HG02938 (cell line): ENCODE measurements at regions not wholly inside any gene's neighbourhood (a gene's known extent, or its start where the extent isn't known, plus 50 kb on each side); places are given as distances from the start of the nearest gene placed in this dataset.

Experiments used
- ATAC-seq: cut with Tn5 transposase; IDR thresholded peaks from one replicate; pipeline ENCODE4 v1.9.1; 2021; ENCODE audit warnings: mild to moderate bottlenecking, moderate library complexity; ENCODE audit not compliant: unreplicated experiment

DNA sequence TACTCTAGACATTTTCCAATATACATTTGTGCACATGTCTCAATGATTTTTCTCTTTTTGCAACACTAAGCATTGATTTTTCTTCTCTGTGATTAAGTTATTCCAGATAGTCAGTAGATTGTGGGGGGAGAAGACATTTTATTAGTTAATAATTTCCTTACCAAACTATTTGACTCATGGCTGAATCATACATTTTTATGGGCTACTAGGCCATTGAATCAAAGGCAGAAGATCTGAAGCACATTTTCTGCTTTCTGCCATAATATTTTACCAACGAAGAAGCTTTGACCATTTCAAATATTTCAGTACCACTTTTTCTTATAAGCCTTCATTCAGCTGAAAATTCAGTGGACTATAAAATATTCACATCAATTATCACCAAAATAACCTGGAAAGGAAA is 175.6 kb downstream of the IRX2 start:
- ATAC-seq: no peak

GRCh38 chr5:2575292-2575691 is 176.2 kb downstream of the IRX2 start:
- no peak for ATAC-seq

GRCh38 chr5:2574155-2574554 is 177.3 kb downstream of the IRX2 start:
- ATAC-seq: no peak

DNA sequence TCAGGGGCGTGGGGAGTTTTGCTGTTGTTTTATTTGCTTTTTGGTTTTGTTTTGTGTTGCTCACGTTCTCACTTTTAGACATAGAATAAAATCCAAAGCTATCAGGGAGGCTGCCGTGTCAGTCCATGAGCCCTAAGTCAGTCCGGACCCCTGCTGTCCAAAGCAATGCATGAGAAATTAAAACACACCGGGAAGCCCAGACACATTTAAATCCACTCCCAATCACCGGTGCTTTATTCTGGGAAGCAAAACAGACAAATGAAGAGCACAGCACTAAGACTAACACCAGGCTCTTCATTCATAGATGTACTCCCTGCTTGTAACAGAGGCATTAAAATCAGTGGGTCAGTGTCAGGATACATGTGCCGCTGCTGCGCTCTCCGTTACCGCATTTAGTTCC is 180.9 kb downstream of the IRX2 start:
- ATAC-seq: no peak

- no peak for ATAC-seq
These were observed 181.5 kb downstream of the IRX2 start for GRCh38 chr5:2569774-2570542.

GRCh38 chr5:2569176-2569575 is 182.3 kb downstream of the IRX2 start:
- no peak for ATAC-seq

DNA sequence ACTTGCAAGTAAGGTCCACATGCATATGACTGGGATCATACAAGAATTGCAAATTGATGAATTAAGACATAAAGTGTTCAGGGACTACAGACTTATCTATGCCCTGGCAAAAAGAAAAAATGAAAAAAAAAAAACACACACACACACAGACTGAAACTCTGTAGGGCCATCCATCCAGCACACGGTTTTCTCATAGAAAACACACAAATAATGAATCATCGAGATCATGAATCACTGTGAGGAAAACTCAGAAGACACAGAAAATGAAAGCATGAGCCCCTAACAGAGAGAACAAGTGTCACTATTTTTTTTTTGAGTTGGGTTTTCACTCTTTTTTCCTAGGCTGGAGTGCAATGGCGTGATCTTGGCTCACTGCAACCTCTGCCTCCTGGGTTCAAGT is 185.2 kb downstream of the IRX2 start:
- ATAC-seq: no peak

DNA sequence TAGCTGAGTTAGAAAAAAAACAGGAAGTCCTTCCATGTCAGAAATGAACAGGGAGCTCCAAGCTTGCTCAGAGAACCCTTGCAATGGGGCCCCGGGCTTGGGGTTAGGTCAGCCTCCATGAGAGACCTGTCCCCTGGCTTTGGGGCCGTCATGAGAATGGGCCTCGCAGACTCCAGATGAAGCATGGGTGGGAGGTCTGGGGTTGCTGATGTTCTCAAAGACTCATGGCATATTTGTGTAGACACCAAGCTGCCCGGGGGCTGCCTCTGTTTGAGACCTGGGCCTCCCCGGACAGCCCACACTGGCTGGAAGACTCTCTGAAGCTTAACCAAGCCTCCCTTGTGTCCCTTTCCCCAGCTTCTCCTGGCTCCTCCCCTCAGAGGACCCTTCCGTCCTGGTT is 186.3 kb downstream of the IRX2 start:
- ATAC-seq: no peak

DNA sequence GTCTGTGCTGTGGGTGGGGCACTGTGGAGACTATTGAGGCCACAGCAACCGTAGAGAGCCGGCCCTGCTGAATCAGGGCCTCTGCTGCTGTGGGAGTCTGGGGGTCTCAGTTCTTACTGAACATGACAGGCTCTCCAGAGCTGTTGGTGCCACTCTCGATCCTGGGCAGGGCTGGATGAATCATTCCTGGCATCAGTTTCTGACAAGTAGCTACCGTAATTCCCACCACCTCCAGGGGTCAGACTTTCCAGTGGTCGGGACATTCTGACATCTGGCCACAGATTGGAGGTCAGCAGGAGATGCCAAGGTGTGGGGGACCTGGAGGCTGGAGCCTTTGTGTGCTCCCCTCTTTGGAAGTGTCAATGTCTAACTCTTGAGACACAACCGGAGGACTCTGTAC is 188.4 kb downstream of the IRX2 start:
- ATAC-seq: no peak

GRCh38 chr5:2562036-2562435 is 189.4 kb downstream of the IRX2 start:
- no peak for ATAC-seq

GRCh38 chr5:2560435-2560834 is 191.0 kb downstream of the IRX2 start:
- ATAC-seq: no peak

GRCh38 chr5:2557435-2557834 is 194.0 kb downstream of the IRX2 start:
- no peak for ATAC-seq

GRCh38 chr5:2556375-2556966 is 195.0 kb downstream of the IRX2 start:
- no peak for ATAC-seq

GRCh38 chr5:2553611-2554010 is 197.9 kb downstream of the IRX2 start:
- ATAC-seq: no peak

- ATAC-seq: no peak
These were observed 201.0 kb downstream of the IRX2 start for GRCh38 chr5:2550509-2550908.

- no peak for ATAC-seq
These were observed 201.6 kb downstream of the IRX2 start for GRCh38 chr5:2549900-2550299.

GRCh38 chr5:2549354-2549753 is 202.1 kb downstream of the IRX2 start:
- no peak for ATAC-seq

GRCh38 chr5:2546938-2547337 is 204.5 kb downstream of the IRX2 start:
- no peak for ATAC-seq

GRCh38 chr5:2544003-2544402 is 207.5 kb downstream of the IRX2 start:
- ATAC-seq: no peak

GRCh38 chr5:2542821-2543220 is 208.7 kb downstream of the IRX2 start:
- no peak for ATAC-seq

GRCh38 chr5:2542026-2542425 is 209.5 kb downstream of the IRX2 start:
- ATAC-seq: no peak

DNA sequence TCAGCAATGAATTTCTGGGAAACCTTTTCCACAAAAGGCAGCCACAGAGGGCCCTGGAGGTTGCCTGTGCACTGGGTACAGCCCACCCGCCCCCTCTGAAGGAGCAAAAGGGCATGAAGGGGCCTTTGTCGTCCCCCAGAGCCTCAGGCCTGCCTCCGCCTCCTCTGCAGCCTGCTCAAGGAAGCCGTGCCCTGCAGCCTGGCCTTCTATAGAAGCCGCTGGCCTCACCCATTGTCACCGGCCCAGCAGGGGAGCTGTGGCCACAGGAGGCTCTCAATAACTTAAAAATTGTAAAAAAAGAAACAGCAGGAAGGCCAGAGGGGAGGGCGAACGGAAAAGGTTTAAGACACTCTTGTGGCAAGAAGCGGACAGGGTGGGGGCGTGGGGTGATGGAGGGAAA is 213.3 kb downstream of the IRX2 start:
- no peak for ATAC-seq
